HG03108 (cell line): ENCODE measurements at regions not wholly inside any gene's neighbourhood (a gene's known extent, or its start where the extent isn't known, plus 50 kb on each side); places are given as distances from the start of the nearest gene placed in this dataset.

ENCODE experiments used
- ATAC-seq: cut with Tn5 transposase; IDR thresholded peaks from one replicate; pipeline ENCODE4 v1.9.1; 2021; ENCODE audit warnings: moderate library complexity; ENCODE audit not compliant: unreplicated experiment

DNA sequence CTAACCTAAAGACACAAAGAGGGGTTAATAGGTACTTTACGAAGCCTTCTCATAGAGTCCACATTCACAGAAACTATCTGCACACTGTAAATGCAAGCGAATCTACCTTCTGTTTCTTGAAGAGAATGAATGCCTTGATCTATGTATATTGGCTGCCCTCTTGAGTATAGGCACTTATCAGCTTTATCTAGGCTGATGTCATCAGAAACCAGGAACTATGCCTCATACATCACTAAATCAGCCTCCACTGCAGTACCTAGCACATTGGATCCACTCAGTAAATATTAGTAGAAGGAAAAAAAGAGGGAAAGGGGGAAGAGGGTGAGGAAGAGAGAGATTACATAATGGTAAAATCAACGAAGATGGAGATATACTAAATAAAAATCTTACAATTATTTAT is 477.1 kb downstream of the CAAP1 start:
- ATAC-seq: no peak

DNA sequence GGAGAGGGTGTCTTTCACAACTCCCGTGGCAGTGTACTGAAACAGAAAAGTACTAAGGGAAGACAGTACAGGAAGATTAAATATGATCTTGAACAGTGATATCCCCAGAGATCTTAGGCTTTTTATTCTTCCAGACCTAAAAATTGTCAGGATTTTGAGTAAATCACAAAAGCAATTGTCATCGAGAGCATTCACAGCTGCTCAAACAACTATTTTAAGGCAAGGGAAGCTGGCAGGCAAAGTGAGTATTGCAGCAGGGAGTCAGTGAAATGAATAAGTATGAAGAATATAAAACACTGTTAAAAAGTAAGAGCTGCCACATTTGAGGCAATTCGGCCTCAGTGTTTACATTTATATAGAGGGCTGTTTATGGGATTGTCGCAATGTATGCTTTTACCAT is 479.0 kb downstream of the CAAP1 start:
- no peak for ATAC-seq

DNA sequence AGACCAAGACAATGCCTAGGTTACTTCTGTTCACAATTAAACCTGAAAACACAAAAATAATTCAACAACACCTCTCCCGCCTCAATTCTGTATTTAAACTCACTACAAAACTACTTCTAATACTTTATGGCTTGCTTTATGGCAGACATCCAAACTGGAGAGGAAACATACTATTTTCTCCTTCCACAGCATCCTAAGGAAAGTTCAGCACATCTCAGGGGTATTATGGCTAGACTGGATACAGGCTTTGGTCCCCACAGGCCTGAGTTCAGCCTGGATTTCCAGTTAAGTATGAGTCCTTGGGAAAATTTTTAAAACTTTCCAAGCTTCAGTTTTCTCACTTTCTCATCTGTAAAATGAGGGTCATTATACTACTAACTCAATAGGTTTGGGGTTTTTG is 480.2 kb downstream of the CAAP1 start:
- no peak for ATAC-seq

DNA sequence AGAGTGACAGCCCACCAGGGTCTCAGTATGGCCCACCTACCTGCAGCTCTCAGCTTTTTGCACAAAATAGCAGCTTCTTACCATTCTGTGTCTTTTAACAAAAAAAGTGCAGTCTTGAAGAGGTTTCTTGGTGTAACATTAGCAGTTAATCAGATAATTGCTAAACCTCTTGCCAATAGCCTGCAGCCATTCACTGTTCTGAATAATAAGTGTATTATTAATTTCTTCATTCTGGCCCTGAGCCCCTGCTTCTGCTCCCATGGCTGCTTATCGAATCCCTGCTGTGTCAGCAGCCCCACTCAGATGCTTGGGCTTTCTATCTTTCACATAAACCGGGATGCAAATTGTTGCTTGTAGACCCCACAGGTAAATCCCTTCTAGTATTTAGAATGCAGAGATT is 485.9 kb downstream of the CAAP1 start:
- ATAC-seq: no peak

DNA sequence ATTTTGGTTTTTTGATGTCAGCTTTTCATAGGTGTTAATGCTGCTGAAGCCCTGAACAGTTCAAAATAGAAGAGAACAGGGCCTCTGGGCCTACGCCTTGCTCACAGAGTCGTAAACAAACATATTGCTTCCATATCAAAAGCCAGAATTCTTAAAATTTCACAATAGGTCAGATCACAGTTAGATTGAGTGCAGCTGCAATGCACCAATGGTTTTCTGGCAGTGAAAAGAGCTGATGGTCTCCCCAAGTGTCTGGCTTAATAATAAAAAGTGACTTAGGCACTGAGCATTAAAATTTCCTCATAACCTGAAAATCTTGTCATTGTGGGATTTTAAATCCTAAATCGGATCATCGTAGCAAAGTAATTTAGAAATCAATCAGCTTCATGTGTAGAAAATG is 493.0 kb downstream of the CAAP1 start:
- ATAC-seq: no peak

DNA sequence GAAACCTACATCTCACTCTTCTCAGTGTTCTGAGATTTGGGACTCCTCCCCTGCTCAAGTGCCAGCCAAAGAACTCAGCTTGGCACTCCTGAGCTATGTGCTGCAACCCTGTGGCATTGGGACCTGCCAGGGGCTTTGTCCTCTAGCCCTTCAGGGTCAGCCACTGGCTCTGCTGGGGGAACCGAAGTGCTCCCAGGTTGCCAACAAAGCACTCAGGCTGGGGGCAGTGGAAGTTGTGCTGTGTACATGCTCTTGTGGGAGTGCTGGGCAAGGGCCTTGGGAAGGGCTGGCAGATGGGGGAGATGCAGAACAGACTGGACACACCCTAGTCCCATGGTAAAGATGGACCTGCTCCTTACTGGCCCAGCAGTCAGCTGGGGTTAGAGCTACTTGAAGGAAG is 498.6 kb downstream of the CAAP1 start:
- no peak for ATAC-seq

DNA sequence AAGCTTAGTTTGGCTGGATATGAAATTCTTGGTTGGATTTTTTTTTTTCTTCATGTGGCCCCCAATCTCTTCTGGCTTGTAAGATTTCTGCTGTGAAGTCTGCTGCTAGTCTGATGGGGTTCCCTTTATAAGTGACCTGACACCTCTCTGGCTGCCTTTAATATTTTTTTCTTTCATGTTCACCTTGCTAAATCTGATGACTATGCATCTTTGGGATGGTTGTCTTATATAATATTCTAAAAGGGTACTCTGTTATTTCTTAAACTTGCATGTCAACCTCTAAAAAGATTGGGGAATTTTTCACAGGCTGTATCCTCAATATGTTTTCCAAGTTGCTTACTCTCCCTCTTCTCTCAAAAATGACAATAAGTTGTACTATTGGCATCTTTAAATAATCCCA is 500.0 kb downstream of the CAAP1 start:
- no peak for ATAC-seq

DNA sequence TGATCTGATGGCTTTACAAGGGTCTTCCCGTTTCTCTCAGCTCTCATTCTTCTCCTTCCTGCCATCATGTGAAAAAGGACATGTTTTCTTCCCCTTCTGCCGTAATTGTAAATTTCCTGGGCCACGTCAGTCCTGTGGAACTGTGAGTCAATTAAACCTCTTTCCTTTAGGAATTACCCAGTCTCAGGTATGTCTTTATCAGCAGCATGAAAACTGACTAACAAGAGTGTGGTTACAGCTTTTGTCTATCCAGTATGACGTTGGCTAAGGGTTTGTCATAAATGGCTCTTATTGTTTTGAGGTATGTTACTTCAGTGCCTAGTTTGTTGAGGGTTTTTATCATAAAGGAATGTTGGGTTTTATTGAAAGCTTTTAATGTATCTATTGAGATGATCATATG is 501.6 kb downstream of the CAAP1 start:
- ATAC-seq: no peak

DNA sequence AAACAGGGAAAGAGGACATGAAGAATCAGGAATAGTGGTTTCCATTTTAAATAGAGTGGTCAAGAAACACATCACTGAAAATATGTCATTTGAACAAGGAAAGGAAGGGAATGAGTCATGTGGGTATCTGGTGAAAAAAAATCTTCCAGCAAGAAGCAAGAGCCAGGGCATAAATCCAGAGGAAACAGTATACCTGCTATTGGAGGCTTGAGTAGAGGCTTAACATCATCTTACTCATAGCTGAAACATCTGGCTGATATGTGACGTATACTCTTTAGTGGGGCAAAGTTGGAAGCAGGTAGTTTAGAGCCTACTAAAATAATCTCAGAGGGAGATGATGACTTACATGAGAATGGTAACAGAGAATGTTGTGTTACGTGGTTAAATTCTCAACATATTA is 517.2 kb downstream of the CAAP1 start:
- no peak for ATAC-seq

DNA sequence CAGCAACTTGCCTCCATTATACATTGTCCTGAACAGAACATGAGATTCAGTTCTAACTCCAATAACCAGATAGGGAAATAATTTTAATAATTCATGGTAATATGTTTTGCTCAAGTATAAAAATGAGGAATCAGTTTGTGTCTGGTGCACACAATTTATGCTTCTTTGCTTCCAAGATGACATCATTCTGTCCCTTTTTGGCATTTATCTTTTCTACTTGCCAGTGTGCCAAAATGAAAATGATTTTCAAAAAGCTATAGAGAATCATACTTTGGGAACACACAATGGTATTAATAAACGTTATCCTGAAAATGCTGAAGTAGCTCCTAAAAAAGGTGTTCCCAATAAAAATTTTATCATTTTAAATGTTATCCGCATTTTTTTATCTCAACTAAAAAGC is 519.0 kb downstream of the CAAP1 start:
- no peak for ATAC-seq

DNA sequence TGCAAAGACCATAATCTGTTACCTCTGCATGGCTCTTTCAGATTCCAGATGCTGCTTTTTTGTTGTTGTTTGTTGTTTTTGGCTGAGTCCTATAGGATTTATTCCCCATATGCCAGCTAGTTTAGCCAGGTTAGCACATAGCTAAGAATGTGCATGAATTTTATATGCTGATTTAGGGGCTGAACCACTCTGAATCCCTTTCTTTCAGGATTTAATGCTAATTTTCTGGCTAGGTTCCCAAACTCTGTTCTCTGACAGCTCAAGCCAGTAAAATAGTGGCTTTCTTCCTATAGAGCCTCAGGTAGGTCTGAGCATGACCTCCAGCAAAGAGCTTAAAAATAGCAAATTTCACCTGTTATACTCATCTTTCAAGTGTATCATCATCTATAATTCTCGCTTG is 521.4 kb downstream of the CAAP1 start:
- ATAC-seq: no peak

DNA sequence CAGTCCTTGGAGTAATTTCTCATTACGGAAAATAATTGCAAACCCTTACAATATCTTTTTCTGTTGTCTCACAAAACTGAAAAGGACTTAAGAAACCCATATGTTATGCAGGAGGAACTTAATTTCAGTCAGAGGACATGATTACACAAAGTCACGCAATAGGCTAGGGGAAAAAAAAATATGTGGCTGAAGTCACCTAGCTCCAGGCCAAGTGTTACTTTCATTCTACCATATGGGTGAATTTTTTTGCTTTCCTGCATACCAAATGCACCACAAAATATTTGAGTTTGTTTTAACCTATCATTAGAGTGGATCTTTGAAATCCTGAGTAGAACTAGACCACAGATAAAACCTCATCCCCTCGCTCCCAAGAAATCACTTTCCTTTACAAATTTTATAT is 523.5 kb downstream of the CAAP1 start:
- no peak for ATAC-seq

DNA sequence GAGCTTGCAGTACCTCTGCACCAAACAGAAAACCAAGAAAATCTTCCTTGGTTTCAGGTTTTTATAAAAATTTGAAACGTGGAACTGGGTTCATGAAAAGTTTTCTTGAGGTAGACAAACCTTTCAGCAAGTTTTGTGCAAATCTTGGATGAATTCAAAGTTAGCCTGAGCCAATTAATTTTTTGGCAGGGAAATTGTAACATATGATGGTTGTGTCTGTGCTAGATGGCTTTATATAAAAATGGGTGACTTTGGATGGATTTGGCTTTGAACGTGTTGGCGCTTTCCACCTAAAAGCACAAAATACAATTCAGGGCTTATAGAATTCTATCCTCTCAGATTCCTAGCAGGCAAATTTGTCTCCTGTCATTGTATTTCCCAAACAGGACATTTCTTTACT is 524.4 kb downstream of the CAAP1 start:
- no peak for ATAC-seq

DNA sequence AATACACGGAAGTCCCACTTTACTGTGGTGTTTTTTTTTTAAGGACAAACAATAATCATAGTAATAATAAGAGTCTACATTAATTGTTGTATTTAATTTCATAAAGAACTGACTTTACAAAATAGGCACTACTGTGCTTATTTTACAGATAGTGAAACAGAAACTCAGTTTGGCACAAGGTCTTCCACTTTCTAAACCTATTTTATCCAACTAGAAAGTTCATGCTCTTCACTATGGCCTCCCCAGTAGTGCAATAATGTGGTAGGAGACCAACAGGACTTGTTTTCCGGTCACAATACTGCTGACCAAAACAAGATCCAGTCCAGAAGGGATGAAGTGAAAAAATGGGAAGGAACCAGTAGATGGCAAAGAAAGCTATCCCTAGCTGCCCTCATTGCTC is 531.6 kb downstream of the CAAP1 start:
- no peak for ATAC-seq

DNA sequence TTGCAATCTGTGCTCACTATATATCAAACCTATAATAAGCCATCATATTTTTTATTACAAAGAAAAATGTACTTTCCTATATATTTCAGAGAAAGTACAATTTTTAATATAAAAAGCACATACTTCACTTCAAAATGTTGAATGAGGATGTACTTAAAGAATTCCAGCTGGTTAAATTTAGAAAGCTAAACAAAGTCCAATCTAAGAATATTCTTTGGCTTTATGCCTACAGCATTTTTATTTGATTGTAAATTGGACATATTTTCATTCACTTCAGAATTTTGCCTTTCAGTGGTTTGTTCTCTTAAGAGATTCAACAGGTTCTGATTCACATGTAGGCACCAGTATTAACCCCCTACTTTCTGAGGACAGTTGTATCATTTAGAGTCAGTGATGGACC is 533.8 kb downstream of the CAAP1 start:
- ATAC-seq: no peak

DNA sequence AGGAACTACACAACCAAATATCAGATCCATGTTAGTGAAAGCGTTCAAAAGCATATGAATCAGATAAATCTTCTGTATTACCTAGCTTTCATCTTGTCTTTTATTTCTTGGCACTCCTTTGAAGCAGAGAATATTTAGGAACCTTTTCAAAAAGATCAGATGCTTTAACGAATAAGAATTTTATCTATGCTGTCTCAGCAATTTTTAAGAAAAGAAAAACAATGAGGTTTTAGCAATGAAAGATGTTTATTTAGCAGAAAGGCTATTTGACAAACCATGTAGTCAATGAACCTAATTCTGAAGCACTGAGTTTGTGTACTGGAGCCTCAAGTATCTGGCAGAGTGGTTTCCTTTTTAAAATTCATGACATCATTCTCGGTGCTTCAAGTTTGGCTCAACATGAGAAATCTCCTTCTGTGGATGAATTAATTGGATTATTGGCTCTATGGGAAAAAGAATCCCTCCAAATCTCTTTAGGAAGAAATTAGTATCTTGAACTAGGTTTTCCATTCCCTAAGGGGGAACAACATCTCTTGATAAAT is 534.7 kb downstream of the CAAP1 start:
- ATAC-seq: no peak

DNA sequence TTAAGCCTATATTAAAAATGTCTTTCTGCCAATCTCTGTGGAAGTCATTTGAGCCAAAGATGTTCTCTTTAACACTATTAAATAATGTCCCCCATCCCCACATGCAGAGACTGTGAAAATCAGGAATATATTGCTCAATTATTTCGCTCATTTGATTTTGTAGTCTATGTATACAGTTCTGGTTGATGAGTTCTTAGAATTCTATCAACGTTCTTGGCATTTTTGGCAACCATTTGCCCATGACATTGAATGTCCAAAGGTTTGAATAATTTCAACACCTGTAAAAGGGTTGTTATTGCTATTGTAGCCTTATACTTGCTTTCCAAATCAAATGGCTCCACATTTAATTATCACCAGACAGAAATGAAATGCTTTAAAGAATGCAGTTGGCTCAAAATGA is 536.1 kb downstream of the CAAP1 start:
- no peak for ATAC-seq

DNA sequence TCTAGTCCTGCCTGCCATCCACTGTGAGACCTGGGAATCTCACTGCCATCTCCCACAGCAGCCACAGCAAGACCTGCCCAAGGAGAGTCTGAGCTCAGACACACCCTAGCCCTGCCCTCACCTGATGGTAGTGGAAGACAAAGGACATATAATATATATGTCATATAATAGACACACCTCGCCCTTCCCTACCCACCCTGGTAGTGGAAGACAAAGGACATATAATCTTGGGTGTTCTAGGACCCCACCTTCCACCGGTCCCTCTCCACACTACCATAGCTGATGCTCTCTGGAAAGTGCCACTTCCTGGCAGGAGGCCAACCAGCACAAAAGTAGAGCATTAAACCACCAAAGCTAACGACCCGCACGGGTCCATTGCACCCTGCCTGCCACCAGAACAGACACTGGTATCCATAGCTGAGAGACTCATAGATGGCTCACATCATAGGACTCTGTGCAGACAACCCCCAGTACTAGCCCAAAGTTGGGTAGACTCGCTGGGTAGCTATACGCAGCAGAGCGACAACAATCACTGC is 545.6 kb downstream of the CAAP1 start:
- no peak for ATAC-seq

DNA sequence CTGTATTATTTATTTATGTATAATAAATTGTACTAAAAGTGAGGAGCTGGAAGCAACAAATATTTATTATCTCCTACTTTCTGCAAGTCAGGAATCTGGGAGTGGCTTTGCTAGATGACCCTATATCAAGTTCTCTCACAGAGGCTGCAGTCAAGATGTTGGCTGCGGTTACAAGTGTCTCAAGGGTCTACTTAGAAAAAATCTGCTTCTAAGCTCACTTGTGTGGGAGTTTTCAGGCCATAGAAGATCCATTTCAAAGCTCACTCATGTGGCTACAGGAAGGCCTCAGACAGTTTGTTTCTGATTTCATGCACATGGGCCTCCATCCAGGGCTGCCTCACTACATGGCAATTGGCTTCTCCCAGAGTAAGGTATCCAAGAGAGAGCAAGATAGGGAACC is 551.1 kb downstream of the CAAP1 start:
- no peak for ATAC-seq

DNA sequence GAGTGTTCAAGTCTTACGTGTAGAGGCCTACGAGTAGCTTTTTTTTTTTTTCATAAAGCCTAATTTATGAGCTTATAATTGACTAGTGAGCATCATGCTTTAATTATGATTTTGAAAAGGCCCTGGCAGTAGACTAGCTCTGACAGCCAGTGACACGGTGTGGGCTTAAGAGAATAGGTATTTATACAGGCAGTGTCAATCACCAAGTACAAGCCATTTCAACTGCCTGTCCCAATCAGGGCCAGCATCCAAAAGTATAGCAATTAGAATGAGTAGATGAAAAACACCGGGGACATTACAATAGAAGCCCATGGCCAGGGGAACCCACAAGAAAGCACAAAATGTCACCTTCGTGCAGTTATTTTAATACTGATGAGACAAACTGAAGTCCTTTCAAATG is 552.8 kb downstream of the CAAP1 start:
- no peak for ATAC-seq

DNA sequence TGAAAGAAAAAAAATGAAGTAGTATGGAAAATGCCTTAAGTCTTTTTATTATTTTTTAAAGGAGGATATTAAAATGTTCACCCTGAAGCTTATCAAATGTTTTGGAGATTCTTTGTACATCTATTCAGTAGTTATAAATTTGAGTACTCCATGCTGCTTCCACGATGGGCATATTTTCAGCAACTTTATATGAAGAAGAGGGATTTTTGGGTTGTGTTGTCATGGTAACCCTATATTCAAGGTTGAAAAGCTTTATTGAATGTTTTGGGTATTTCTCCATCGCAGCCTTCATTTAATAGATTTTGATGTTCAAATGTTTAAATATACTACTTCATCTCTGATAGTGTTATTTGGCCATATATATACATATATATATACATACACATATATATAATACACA is 557.5 kb downstream of the CAAP1 start:
- ATAC-seq: no peak

DNA sequence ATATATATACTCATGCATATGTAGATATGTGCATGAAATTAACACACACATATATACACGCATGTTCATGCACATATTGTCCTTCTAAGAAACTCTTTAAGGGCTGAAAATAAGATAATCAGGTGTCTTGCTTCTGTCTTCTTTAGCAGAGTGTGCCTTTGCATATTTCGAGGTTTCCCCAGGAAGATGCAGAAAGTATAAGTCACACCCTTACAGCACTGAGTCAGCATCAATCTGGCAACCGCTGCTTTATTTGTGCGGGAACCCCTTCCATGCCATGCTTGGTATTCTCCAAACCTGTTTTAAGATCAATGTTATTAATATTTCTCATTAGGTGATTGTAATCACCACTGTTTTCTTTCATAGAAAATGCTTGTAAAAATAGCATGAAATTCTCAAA is 557.9 kb downstream of the CAAP1 start:
- ATAC-seq: no peak

DNA sequence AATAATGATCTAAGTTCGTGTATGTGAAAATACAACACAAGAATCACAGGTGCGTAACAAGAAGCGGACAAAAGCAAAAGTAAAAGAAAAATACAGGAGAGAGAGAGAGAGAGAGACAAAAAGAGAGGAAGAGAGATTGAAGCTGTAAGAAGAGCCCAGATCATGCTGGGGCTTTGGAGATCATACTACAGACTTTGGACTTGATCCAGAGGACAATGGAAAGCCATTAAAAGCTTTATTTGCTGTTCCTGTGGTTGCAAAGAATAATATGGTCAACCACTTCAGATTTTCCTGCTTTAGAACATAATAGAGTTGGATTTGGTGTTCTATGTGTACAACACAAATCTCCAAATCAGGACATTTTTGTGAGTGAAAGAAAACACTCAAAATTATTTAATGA is 561.4 kb downstream of the CAAP1 start:
- no peak for ATAC-seq

DNA sequence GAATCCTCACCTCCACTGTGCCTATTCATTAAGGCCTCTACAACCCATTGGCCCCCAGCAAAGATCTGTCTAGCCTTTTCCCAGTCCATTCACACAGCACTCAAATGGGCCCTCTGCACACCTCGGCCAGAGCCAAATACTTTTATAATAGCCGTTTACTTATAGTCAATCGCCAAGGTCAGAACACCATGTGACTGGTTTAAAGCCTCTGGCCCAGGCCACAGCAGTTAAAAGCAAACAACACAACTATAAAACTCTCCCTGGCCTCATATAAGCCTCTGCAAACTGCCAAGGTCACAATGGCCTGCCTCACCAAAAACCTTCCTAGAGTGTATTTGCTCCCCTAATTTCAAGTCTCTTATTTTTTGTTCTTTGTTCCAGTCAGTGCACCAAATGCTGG is 562.6 kb downstream of the CAAP1 start:
- ATAC-seq: no peak
